GM18517 (cell line): ENCODE measurements at regions not wholly inside any gene's neighbourhood (a gene's known extent, or its start where the extent isn't known, plus 50 kb on each side); places are given as distances from the start of the nearest gene placed in this dataset.
"Not testable (repeated sequence)": the region's sequence is repeated elsewhere in the genome, so short reads cannot be mapped to it uniquely, and the experiment has no call there.

Experiments used
- ATAC-seq: cut with Tn5 transposase; IDR thresholded peaks from one replicate; pipeline ENCODE4 v1.9.1; 2021; ENCODE audit warnings: mild to moderate bottlenecking, moderate library complexity; ENCODE audit not compliant: unreplicated experiment

- no peak for ATAC-seq
These were observed 68.9 kb upstream of the ADAMTS5 start for GRCh38 chr21:27035791-27036190.

- no peak for ATAC-seq
These were observed 67.9 kb upstream of the ADAMTS5 start for GRCh38 chr21:27034796-27035195.

GRCh38 chr21:27033471-27033870, 66.6 kb upstream of the ADAMTS5 start:
- no peak for ATAC-seq

GRCh38 chr21:27026501-27026900, 59.6 kb upstream of the ADAMTS5 start:
- ATAC-seq, result no peak

GRCh38 chr21:27025708-27026107, 58.8 kb upstream of the ADAMTS5 start:
- not testable (repeated sequence) for ATAC-seq

- ATAC-seq, result no peak
These were observed 58.1 kb upstream of the ADAMTS5 start for GRCh38 chr21:27024971-27025370.

GRCh38 chr21:27024301-27024700, 57.4 kb upstream of the ADAMTS5 start:
- no peak for ATAC-seq

- ATAC-seq, result no peak
These were observed 56.3 kb upstream of the ADAMTS5 start for GRCh38 chr21:27023186-27023585.

- no peak for ATAC-seq
These were observed 54.9 kb upstream of the ADAMTS5 start for GRCh38 chr21:27021801-27022200.

GRCh38 chr21:27021046-27021445, 54.2 kb upstream of the ADAMTS5 start:
- ATAC-seq, result no peak

GRCh38 chr21:27017246-27017645, 50.4 kb upstream of the ADAMTS5 start:
- ATAC-seq, result no peak
